ENCODE measurements at regions not wholly inside any gene's neighbourhood (a gene's known extent, or its start where the extent isn't known, plus 50 kb on each side); places are given as distances from the start of the nearest gene placed in this dataset.

- TF ChIP-seq CTCF (IDR thresholded peaks at IDR 0.05) = no peak
- no peak for TF ChIP-seq POLR2A (IDR thresholded peaks at IDR 0.05)
Measured at GRCh38 chr13:67934617-67935330, 704.6 kb upstream of the PCDH9 start.

All from heart left ventricle (tissue), 13 donors.